ENCODE measurements at regions not wholly inside any gene's neighbourhood (a gene's known extent, or its start where the extent isn't known, plus 50 kb on each side); places are given as distances from the start of the nearest gene placed in this dataset.

GRCh38 chr16:86092586-86093480 is 193.9 kb downstream of the IRF8 start:
- H3K27ac ChIP-seq (ENCODE audit: low read length) = no peak overlapping the region
- H3K9ac ChIP-seq (ENCODE audit: low read length) = no peak overlapping the region
- H3K36me3 ChIP-seq (ENCODE audit: control insufficient read depth, low read depth, low read length) = no peaks in the 10 kb centered on the region
- H3K27me3 ChIP-seq (ENCODE audit: control insufficient read depth, insufficient read depth, low read length) = no peaks in the 10 kb centered on the region
- H3K4me1 ChIP-seq (ENCODE audit: control insufficient read depth, low read depth, low read length) = peaks cover 4% of the 10 kb centered on the region
- H3K4me3 ChIP-seq (ENCODE audit: low read length) = no peak overlapping the region
- H3K9me3 ChIP-seq (ENCODE audit: control insufficient read depth, low read depth, low read length) = no peaks in the 10 kb centered on the region

GRCh38 chr16:86093801-86094750 is 195.1 kb downstream of the IRF8 start:
- Histone ChIP-seq H3K27me3 (ENCODE audit: control insufficient read depth, insufficient read depth, low read length) (no peaks in the 10 kb centered on the region), H3K9me3 (ENCODE audit: control insufficient read depth, low read depth, low read length) (no peaks in the 10 kb centered on the region), H3K4me1 (ENCODE audit: control insufficient read depth, low read depth, low read length) (no peaks in the 10 kb centered on the region), H3K9ac (ENCODE audit: low read length) (no peak overlapping the region), H3K27ac (ENCODE audit: low read length) (no peak overlapping the region), H3K36me3 (ENCODE audit: control insufficient read depth, low read depth, low read length) (no peaks in the 10 kb centered on the region), H3K4me3 (ENCODE audit: low read length) (no peak overlapping the region)

DNA sequence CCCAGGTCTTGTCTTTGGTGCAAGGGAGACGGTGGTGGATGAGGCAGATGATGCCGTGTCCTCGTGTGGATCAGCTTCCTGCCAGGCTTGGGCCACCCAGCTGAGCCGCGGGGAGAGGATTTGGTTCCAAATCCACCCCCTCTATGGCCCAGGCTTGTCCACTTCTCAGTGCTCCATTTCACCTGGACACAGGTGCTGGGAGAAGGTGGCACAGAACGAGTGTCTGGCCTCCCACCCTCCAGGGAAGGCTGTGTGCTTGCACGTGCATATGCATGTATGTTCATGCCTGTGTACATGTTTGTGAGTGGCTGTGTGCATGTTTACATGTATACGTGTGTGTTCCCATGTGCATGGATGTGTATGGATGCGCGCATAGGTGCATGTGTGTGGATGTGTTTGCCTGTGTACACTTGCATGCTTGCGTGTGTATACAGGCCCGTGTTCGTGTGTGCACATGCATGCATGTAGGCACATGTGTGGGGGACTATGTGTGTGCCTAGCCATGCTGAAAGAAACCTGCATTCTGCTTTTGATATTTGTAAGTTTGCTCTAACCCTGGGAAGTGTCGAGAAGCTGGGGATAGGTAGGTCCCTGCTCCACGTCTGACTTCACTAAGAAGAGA is 196.3 kb downstream of the IRF8 start:
- no peak overlapping the region for H3K9ac ChIP-seq (ENCODE audit: low read length)
- H3K4me3 ChIP-seq (ENCODE audit: low read length) = no peak overlapping the region
- H3K9me3 ChIP-seq (ENCODE audit: control insufficient read depth, low read depth, low read length) = no peaks in the 10 kb centered on the region
- no peak overlapping the region for H3K27ac ChIP-seq (ENCODE audit: low read length)
- H3K36me3 ChIP-seq (ENCODE audit: control insufficient read depth, low read depth, low read length) = no peaks in the 10 kb centered on the region
- no peaks in the 10 kb centered on the region for H3K27me3 ChIP-seq (ENCODE audit: control insufficient read depth, insufficient read depth, low read length)
- H3K4me1 ChIP-seq (ENCODE audit: control insufficient read depth, low read depth, low read length) = no peaks in the 10 kb centered on the region

DNA sequence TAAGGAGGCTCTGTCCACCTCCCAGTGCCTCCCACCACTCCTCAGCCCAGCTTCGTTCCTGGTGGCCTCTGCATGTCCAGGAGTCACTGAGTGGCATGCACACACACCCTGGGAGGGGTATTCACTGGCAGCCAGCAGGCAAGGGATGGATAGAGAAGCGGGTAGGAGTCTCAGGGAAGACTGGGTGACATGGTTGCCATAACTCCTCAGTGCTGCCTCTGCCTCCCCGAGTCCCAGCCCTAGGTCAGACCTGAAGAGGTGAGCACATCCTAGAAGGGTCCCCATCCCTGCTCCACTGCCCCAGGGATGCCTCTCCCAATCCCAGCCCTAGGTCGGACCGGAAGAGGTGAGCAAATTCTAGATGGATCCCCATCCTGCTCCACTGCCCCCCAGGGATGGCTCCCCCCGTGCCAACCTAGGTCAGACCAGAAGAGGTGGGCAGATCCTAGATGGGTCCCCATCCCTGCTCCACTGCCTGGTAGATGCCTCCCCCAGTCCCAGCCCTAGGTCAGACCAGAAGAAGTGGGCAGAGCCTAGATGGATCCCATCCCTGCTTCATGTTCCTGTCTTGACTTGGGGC is 197.0 kb downstream of the IRF8 start:
- H3K4me1 ChIP-seq (ENCODE audit: control insufficient read depth, low read depth, low read length) = no peaks in the 10 kb centered on the region
- no peaks in the 10 kb centered on the region for H3K36me3 ChIP-seq (ENCODE audit: control insufficient read depth, low read depth, low read length)
- H3K27ac ChIP-seq (ENCODE audit: low read length) = no peak overlapping the region
- no peaks in the 10 kb centered on the region for H3K9me3 ChIP-seq (ENCODE audit: control insufficient read depth, low read depth, low read length)
- H3K27me3 ChIP-seq (ENCODE audit: control insufficient read depth, insufficient read depth, low read length) = no peaks in the 10 kb centered on the region
- no peak overlapping the region for H3K9ac ChIP-seq (ENCODE audit: low read length)
- no peak overlapping the region for H3K4me3 ChIP-seq (ENCODE audit: low read length)

GRCh38 chr16:86096850-86097249 is 197.9 kb downstream of the IRF8 start:
- Histone ChIP-seq H3K9me3 (ENCODE audit: control insufficient read depth, low read depth, low read length) (no peaks in the 10 kb centered on the region), H3K27me3 (ENCODE audit: control insufficient read depth, insufficient read depth, low read length) (no peaks in the 10 kb centered on the region), H3K4me3 (ENCODE audit: low read length) (no peak overlapping the region), H3K27ac (ENCODE audit: low read length) (no peak overlapping the region), H3K4me1 (ENCODE audit: control insufficient read depth, low read depth, low read length) (no peaks in the 10 kb centered on the region), H3K36me3 (ENCODE audit: control insufficient read depth, low read depth, low read length) (no peaks in the 10 kb centered on the region), H3K9ac (ENCODE audit: low read length) (no peak overlapping the region)

- no peaks in the 10 kb centered on the region for H3K27me3 ChIP-seq (ENCODE audit: control insufficient read depth, insufficient read depth, low read length)
- H3K4me1 ChIP-seq (ENCODE audit: control insufficient read depth, low read depth, low read length) = no peaks in the 10 kb centered on the region
- H3K27ac ChIP-seq (ENCODE audit: low read length) = no peak overlapping the region
- no peak overlapping the region for H3K4me3 ChIP-seq (ENCODE audit: low read length)
- H3K9me3 ChIP-seq (ENCODE audit: control insufficient read depth, low read depth, low read length) = no peaks in the 10 kb centered on the region
- H3K36me3 ChIP-seq (ENCODE audit: control insufficient read depth, low read depth, low read length) = no peaks in the 10 kb centered on the region
- no peak overlapping the region for H3K9ac ChIP-seq (ENCODE audit: low read length)
Observed at GRCh38 chr16:86099326-86099725, 200.4 kb downstream of the IRF8 start.

GRCh38 chr16:86100205-86101136 is 201.5 kb downstream of the IRF8 start:
- Histone ChIP-seq H3K27ac (ENCODE audit: low read length) (no peak overlapping the region), H3K4me3 (ENCODE audit: low read length) (no peak overlapping the region), H3K9ac (ENCODE audit: low read length) (no peak overlapping the region), H3K4me1 (ENCODE audit: control insufficient read depth, low read depth, low read length) (no peaks in the 10 kb centered on the region), H3K36me3 (ENCODE audit: control insufficient read depth, low read depth, low read length) (no peaks in the 10 kb centered on the region), H3K9me3 (ENCODE audit: control insufficient read depth, low read depth, low read length) (no peaks in the 10 kb centered on the region), H3K27me3 (ENCODE audit: control insufficient read depth, insufficient read depth, low read length) (no peaks in the 10 kb centered on the region)

- Histone ChIP-seq H3K4me1 (ENCODE audit: control insufficient read depth, low read depth, low read length) (no peaks in the 10 kb centered on the region), H3K36me3 (ENCODE audit: control insufficient read depth, low read depth, low read length) (no peaks in the 10 kb centered on the region), H3K9ac (ENCODE audit: low read length) (no peak overlapping the region), H3K4me3 (ENCODE audit: low read length) (no peak overlapping the region), H3K9me3 (ENCODE audit: control insufficient read depth, low read depth, low read length) (no peaks in the 10 kb centered on the region), H3K27me3 (ENCODE audit: control insufficient read depth, insufficient read depth, low read length) (no peaks in the 10 kb centered on the region), H3K27ac (ENCODE audit: low read length) (no peak overlapping the region)
Observed at GRCh38 chr16:86101137-86101896, 202.4 kb downstream of the IRF8 start.

DNA sequence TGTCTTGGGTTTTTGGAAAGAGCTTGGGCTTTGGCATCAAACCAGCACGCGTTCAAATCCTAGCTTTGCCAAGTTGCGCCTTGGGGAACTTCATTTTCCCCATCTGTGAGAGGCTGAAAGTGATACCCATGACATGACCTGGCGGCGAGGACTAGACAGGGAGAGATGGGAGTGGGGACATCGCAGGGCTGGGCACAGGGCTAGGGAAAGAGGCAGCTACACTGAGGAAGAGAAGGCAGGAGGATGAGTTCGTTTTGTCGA is 202.9 kb downstream of the IRF8 start:
- Histone ChIP-seq H3K27ac (ENCODE audit: low read length) (no peak overlapping the region), H3K27me3 (ENCODE audit: control insufficient read depth, insufficient read depth, low read length) (no peaks in the 10 kb centered on the region), H3K9me3 (ENCODE audit: control insufficient read depth, low read depth, low read length) (no peaks in the 10 kb centered on the region), H3K36me3 (ENCODE audit: control insufficient read depth, low read depth, low read length) (no peaks in the 10 kb centered on the region), H3K4me3 (ENCODE audit: low read length) (no peak overlapping the region), H3K9ac (ENCODE audit: low read length) (no peak overlapping the region), H3K4me1 (ENCODE audit: control insufficient read depth, low read depth, low read length) (no peaks in the 10 kb centered on the region)

DNA sequence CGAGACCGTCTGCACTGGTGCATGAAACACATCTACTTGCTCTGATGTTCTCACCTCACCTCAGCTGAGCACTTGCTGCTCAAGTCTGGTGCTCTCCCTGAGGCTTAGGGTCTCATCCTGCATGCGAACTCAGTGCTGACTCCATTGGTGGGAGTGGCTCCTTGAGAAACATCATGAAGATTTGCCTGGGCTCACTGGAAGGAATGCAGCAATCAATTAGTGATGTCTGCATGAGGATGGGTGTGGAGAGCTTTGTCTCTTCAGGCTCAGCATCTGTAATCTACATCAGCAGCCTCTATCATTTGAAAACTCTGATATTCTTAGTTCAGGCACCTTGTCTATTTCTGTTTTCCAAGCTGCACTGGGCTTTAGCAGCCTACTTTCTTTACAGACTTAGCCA is 204.4 kb downstream of the IRF8 start:
- no peak overlapping the region for H3K4me3 ChIP-seq (ENCODE audit: low read length)
- H3K27ac ChIP-seq (ENCODE audit: low read length) = no peak overlapping the region

More for the DNA sequence above, 204.4 kb downstream of the IRF8 start:
- Histone ChIP-seq H3K36me3 (ENCODE audit: control insufficient read depth, low read depth, low read length) (no peaks in the 10 kb centered on the region), H3K27me3 (ENCODE audit: control insufficient read depth, insufficient read depth, low read length) (no peaks in the 10 kb centered on the region), H3K9ac (ENCODE audit: low read length) (no peak overlapping the region), H3K4me1 (ENCODE audit: control insufficient read depth, low read depth, low read length) (no peaks in the 10 kb centered on the region), H3K9me3 (ENCODE audit: control insufficient read depth, low read depth, low read length) (no peaks in the 10 kb centered on the region)

Measured in iPS-18a (cell line).